ENCODE measurements at regions not wholly inside any gene's neighbourhood (a gene's known extent, or its start where the extent isn't known, plus 50 kb on each side); places are given as distances from the start of the nearest gene placed in this dataset.

- H3K36me3 ChIP-seq (replicated peaks in 1 of 2; ENCODE audit: control insufficient read depth in 1 of 2, insufficient read depth in 2 of 2, low read length in 1 of 2), result no peaks in the 10 kb centered on the region
Measured at GRCh38 chr6:160926281-160927276, 65.0 kb upstream of the MAP3K4 start.

More at GRCh38 chr6:160926281-160927276, 65.0 kb upstream of the MAP3K4 start:
- Histone ChIP-seq H3K9ac (no peak overlapping the region), H3K27me3 (ENCODE audit: insufficient read depth) (no peaks in the 10 kb centered on the region; the same call in 1 of the 2 replicates), H3K4me3 (ENCODE audit: low read depth in 2 of 2, low read length in 1 of 2) (no peak overlapping the region), H2AFZ (ENCODE audit: low read depth) (no peak overlapping the region), H3F3A (replicated peaks; ENCODE audit: insufficient read depth) (no peaks in the 10 kb centered on the region), H3K9me2 (no peaks in the 10 kb centered on the region), H4K20me1 (ENCODE audit: insufficient read depth) (no peaks in the 10 kb centered on the region), H3K27ac (ENCODE audit: low read depth in 2 of 2, low read length in 1 of 2) (no peak overlapping the region), H3K4me2 (no peak overlapping the region), H3K9me3 (no peaks in the 10 kb centered on the region), H3K4me1 (ENCODE audit: control insufficient read depth in 1 of 2, insufficient read depth in 2 of 2, low read depth in 1 of 2, low read length in 1 of 2) (no peaks in the 10 kb centered on the region), H3K79me2 (ENCODE audit: insufficient read depth) (no peaks in the 10 kb centered on the region)
- TF ChIP-seq NFIC (IDR thresholded peaks at IDR 0.05; ENCODE audit: borderline replicate concordance) (no peak), ZBTB33 (IDR thresholded peaks at IDR 0.05; ENCODE audit: borderline replicate concordance, low read depth) (no peak), GABPA (IDR thresholded peaks at IDR 0.05; ENCODE audit: low read depth) (no peak), RXRA (IDR thresholded peaks at IDR 0.05; ENCODE audit: borderline replicate concordance, low read depth) (no peak), RFX5 (IDR thresholded peaks at IDR 0.05; ENCODE audit: low read length) (no peak), SIN3A (IDR thresholded peaks at IDR 0.05; ENCODE audit: borderline replicate concordance, low read depth, low read length) (no peak), NRF1 (IDR thresholded peaks at IDR 0.05; ENCODE audit: low read depth, low read length) (no peak), ELF1 (IDR thresholded peaks at IDR 0.05) (no peak), EP300 (IDR thresholded peaks at IDR 0.05; ENCODE audit: borderline replicate concordance in 1 of 2, low read depth in 1 of 2, low read length in 1 of 2) (no peak), TEAD4 (IDR thresholded peaks at IDR 0.05; ENCODE audit: borderline replicate concordance, insufficient read depth) (no peak), RAD21 (IDR thresholded peaks at IDR 0.05; ENCODE audit: low read length) (no peak), MEF2A (IDR thresholded peaks at IDR 0.05; ENCODE audit: borderline replicate concordance, low read depth) (no peak), RCOR1 (IDR thresholded peaks at IDR 0.05; ENCODE audit: low read length) (no peak), TCF12 (IDR thresholded peaks at IDR 0.05) (no peak)
- TF ChIP-seq, protein P1, sequence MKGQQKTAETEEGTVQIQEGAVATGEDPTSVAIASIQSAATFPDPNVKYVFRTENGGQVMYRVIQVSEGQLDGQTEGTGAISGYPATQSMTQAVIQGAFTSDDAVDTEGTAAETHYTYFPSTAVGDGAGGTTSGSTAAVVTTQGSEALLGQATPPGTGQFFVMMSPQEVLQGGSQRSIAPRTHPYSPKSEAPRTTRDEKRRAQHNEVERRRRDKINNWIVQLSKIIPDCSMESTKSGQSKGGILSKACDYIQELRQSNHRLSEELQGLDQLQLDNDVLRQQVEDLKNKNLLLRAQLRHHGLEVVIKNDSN (IDR thresholded peaks at IDR 0.05; ENCODE audit: borderline replicate concordance, low read depth), result no peak
- TF ChIP-seq, protein P2, sequence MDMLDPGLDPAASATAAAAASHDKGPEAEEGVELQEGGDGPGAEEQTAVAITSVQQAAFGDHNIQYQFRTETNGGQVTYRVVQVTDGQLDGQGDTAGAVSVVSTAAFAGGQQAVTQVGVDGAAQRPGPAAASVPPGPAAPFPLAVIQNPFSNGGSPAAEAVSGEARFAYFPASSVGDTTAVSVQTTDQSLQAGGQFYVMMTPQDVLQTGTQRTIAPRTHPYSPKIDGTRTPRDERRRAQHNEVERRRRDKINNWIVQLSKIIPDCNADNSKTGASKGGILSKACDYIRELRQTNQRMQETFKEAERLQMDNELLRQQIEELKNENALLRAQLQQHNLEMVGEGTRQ (IDR thresholded peaks at IDR 0.05; ENCODE audit: borderline replicate concordance, low read depth, low read length), result no peak
- TF ChIP-seq, protein P3, sequence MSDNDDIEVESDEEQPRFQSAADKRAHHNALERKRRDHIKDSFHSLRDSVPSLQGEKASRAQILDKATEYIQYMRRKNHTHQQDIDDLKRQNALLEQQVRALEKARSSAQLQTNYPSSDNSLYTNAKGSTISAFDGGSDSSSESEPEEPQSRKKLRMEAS (IDR thresholded peaks at IDR 0.05; ENCODE audit: low read depth), result no peak
- no peak for DNase-seq
- ChIA-PET CTCF (interaction anchor here (1.2 to 13.9 kb wide), 3 partner anchors 12 to 448 kb away, joined by 3 to 380 read pairs (median 7); no protein-coding TSS in a partner anchor), POLR2A (no interaction called here)
- WGBS (ENCODE audit: low lambda C conversion rate), result 56% methylated on average over 27 of the region's 29 CpGs
